ENCODE measurements at regions not wholly inside any gene's neighbourhood (a gene's known extent, or its start where the extent isn't known, plus 50 kb on each side); places are given as distances from the start of the nearest gene placed in this dataset.

- TF ChIP-seq CTCF (optimal IDR thresholded peaks at IDR 0.05 in 1 of 3, IDR thresholded peaks at IDR 0.05 in 1 of 3, conservative IDR thresholded peaks at IDR 0.05 in 1 of 3; ENCODE audit: extremely low read depth in 1 of 3, insufficient read depth in 2 of 3, low read length in 3 of 3) (no peak), EZH2 (IDR thresholded peaks at IDR 0.05; ENCODE audit: low read length) (no peak)
Observed at GRCh38 chr3:53997476-53997875, 105.8 kb upstream of the SELENOK start.
